ENCODE measurements at regions not wholly inside any gene's neighbourhood (a gene's known extent, or its start where the extent isn't known, plus 50 kb on each side); places are given as distances from the start of the nearest gene placed in this dataset.

DNA sequence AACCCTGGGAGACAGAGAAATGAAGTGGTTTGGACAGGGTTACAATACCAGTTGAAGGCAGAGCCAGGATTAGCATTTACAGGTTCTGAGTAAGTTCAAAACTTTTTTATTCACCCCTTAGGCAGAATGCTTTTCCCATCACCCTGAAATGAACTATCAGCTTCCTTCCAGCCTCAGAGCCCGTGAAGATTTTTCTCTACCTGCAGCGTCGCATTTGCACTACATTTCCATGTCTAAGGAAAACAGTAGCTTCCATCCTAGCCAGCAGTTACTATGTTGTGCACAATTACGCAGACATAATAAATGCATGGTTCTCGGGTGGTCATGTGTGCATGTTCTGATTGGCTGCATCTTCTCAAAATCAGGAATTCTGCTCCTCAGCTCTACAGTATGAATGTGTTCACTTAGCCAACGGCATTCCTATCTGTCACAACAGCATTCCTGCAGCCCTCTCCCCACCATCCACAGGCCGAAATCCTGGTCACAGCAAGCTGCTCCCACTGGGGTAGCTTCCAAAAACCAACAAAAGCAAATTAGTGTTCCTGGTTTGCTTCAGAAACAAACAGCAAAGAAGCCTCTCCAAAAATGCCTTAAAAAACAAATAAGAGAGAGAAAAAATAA, 510.8 kb upstream of the SEMA6D start:
- ChIA-PET RAD21 (ENCODE audit: low non-redundant PET in 1 of 2, low total read pairs in 2 of 2, uncharacterized antibody in 2 of 2, unreplicated experiment in 2 of 2) (no interaction called here), CTCF (no interaction called here), POLR2A (no interaction called here)
- H3K9ac ChIP-seq (ENCODE audit: low read length): no peak overlapping the region
- no peaks in the 10 kb centered on the region for H3K79me2 ChIP-seq (ENCODE audit: insufficient read depth, low read length)
- no peak for ATAC-seq
- no peaks in the 10 kb centered on the region for H3K9me2 ChIP-seq (ENCODE audit: insufficient read depth)
- no peak overlapping the region for H2AFZ ChIP-seq (ENCODE audit: low read depth, low read length, poor library complexity, severe bottlenecking)
- H3K4me2 ChIP-seq (ENCODE audit: low read length): no peak overlapping the region
- BruUV-seq (replicated peaks): no TSS peak
- H3K27me3 ChIP-seq (ENCODE audit: insufficient read depth, low read length): no peaks in the 10 kb centered on the region
- peaks cover 4 to 23% of the 10 kb centered on the region in 2 experiments; a peak in 2 of 4 replicates for H3K9me3 ChIP-seq (ENCODE audit: control insufficient read depth in 1 of 2, insufficient read depth in 1 of 2, low read depth in 1 of 2, low read length in 2 of 2)
- no peaks in the 10 kb centered on the region for H4K20me1 ChIP-seq (ENCODE audit: insufficient read depth)
- TF ChIP-seq JUND (IDR thresholded peaks at IDR 0.05): no peak
- TF ChIP-seq POLR2AphosphoS5 (IDR thresholded peaks at IDR 0.05; ENCODE audit: low read depth, low read length): no peak
- TF ChIP-seq POLR2A (IDR thresholded peaks at IDR 0.05; ENCODE audit: borderline replicate concordance, extremely low read depth, insufficient read depth, insufficient read length): no peak
- no peak for TF ChIP-seq CEBPB (IDR thresholded peaks at IDR 0.05; ENCODE audit: low read depth)
- TF ChIP-seq TCF7L2 (IDR thresholded peaks at IDR 0.05; ENCODE audit: borderline replicate concordance, extremely low read depth, insufficient read depth, insufficient read length): no peak
- no peak for TF ChIP-seq EZH2phosphoT487 (IDR thresholded peaks at IDR 0.05; ENCODE audit: borderline replicate concordance)
- TF ChIP-seq EGR1 (IDR thresholded peaks at IDR 0.05; ENCODE audit: low read depth): no peak
- no peak for TF ChIP-seq EZH2 (IDR thresholded peaks at IDR 0.05)
- TF ChIP-seq CBX3 (IDR thresholded peaks at IDR 0.05; ENCODE audit: low read depth): no peak
- TF ChIP-seq RAD21 (IDR thresholded peaks at IDR 0.05; ENCODE audit: low read depth): no peak
- no peak for TF ChIP-seq YY1 (IDR thresholded peaks at IDR 0.05; ENCODE audit: extremely low read depth, insufficient replicate concordance, low read depth, low read length)
- TF ChIP-seq, protein P1, sequence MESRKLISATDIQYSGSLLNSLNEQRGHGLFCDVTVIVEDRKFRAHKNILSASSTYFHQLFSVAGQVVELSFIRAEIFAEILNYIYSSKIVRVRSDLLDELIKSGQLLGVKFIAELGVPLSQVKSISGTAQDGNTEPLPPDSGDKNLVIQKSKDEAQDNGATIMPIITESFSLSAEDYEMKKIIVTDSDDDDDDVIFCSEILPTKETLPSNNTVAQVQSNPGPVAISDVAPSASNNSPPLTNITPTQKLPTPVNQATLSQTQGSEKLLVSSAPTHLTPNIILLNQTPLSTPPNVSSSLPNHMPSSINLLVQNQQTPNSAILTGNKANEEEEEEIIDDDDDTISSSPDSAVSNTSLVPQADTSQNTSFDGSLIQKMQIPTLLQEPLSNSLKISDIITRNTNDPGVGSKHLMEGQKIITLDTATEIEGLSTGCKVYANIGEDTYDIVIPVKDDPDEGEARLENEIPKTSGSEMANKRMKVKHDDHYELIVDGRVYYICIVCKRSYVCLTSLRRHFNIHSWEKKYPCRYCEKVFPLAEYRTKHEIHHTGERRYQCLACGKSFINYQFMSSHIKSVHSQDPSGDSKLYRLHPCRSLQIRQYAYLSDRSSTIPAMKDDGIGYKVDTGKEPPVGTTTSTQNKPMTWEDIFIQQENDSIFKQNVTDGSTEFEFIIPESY (IDR thresholded peaks at IDR 0.05; ENCODE audit: extremely low read depth, insufficient replicate concordance, low read length): no peak
- no peak for TF ChIP-seq ZFX (IDR thresholded peaks at IDR 0.05)
- no peak for TF ChIP-seq SP1 (IDR thresholded peaks at IDR 0.05; ENCODE audit: low read depth)
- DNase-seq (ENCODE audit: low read depth, low spot score): no peak
- H3K4me1 ChIP-seq (ENCODE audit: control insufficient read depth in 1 of 2, insufficient read depth in 2 of 2, low read length in 2 of 2): no peaks in the 10 kb centered on the region
- intact Hi-C loops (cut with micrococcal nuclease): no loop called here
- no peak overlapping the region for H3K4me3 ChIP-seq (replicated peaks in 1 of 2; ENCODE audit: low read depth in 1 of 2, low read length in 2 of 2)
- H3K27ac ChIP-seq (ENCODE audit: low read depth, low read length): no peak overlapping the region
- H3K36me3 ChIP-seq (ENCODE audit: control insufficient read depth in 1 of 2, insufficient read depth in 2 of 2, low read length in 2 of 2): no peaks in the 10 kb centered on the region

Measured in HCT116 (cell line).